Epithelial cell of proximal tubule (primary cell): ENCODE measurements at regions not wholly inside any gene's neighbourhood (a gene's known extent, or its start where the extent isn't known, plus 50 kb on each side); places are given as distances from the start of the nearest gene placed in this dataset.

Experiments
- DNase-seq: peaks from one replicate; pipeline ENCODE4 v3.0.0-alpha.2; 2011; ENCODE audit warnings: low read depth
- H3K4me3 ChIP-seq: 2 replicates; pipeline ENCODE4 v1.5.1; 2011; ENCODE audit warnings: low read depth, mild to moderate bottlenecking, low read length
- TF ChIP-seq, protein P1 (sequence below): conservative IDR thresholded peaks from 2 replicates; pipeline ENCODE4 v1.5.1; 2012; ENCODE audit warnings: low read depth, mild to moderate bottlenecking, low read length

DNA sequence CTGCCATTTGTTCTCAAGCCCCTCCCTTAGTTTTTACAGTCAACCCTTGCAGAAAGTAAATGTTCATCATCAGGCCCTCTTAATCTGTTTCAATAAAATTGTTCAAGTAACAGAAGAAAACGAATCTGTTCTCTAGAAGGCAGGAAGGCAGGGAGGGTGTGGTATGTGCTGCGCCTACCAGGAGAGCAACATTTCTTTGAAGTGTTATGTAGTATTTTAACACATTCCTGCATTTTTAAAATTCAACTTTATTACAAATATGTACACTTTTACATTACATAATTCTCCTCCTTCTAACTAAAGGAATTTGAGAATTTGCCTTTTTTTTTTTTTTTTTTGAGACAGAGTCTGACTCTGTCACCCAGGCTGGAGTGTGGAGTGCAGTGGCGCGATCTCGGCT is 657.8 kb downstream of the MCTP2 start:
- TF ChIP-seq, protein P1, sequence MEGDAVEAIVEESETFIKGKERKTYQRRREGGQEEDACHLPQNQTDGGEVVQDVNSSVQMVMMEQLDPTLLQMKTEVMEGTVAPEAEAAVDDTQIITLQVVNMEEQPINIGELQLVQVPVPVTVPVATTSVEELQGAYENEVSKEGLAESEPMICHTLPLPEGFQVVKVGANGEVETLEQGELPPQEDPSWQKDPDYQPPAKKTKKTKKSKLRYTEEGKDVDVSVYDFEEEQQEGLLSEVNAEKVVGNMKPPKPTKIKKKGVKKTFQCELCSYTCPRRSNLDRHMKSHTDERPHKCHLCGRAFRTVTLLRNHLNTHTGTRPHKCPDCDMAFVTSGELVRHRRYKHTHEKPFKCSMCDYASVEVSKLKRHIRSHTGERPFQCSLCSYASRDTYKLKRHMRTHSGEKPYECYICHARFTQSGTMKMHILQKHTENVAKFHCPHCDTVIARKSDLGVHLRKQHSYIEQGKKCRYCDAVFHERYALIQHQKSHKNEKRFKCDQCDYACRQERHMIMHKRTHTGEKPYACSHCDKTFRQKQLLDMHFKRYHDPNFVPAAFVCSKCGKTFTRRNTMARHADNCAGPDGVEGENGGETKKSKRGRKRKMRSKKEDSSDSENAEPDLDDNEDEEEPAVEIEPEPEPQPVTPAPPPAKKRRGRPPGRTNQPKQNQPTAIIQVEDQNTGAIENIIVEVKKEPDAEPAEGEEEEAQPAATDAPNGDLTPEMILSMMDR, result no peak
- no peak overlapping the region for H3K4me3 ChIP-seq
- DNase-seq, result no peak

DNA sequence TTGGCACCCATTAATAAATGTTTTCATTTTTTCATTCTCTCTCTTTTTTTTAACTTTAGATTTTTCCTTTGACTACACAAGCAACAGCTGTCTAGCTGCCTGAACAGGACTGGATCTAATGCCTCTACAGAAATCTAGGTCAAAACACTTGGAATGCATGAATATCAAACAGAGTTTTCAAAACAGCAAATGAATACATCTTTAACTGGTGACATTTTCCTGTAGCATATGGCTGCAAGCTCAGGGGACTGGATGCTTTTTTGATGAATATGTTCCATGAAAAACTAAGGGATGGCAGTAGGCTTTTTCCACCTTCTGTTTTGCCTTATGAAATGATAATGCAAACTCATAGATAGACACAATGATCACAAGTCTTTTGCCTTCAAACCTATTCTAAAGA is 661.7 kb downstream of the MCTP2 start:
- no peak for DNase-seq
- TF ChIP-seq, protein P1, result no peak
- H3K4me3 ChIP-seq, result no peak overlapping the region

DNA sequence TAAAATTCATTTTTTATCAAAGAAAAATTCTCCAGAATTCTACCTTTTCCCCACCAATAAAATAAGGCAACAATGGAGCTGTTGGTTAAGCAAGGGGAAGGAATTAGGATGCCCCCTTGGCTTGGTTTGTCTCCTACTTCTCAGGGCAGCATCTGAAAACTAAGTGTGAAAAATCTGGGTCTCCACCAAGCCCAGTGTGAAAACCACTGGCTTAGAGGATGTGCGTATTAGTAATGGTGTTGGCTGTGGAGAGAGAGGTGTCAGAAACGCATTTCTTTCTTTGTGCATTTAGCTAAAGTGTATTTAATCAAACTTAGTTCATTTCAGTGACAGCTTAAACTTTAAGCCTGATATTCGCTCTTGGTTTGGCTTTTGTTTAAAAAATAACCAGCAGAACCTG is 662.7 kb downstream of the MCTP2 start:
- TF ChIP-seq, protein P1, result no peak
- H3K4me3 ChIP-seq, result no peak overlapping the region
- no peak for DNase-seq

DNA sequence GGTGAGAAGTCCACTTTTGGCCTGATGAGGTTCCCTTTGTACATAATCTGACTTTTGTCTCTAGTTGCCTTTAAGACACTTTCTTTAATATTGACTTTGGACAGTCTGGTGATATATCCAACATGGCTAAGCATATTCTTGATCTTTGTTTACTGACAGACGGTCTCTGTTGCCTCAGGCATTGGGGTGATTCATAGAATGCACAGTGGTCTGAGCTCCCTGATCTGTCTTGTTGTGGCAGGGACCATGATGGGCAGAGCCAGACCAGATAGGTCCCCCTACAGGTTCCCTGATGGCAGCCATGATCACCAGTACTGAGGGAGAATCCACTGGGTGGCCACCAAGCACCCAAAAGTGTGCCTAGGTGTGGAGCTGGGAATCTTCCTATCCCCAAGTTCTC is 678.1 kb downstream of the MCTP2 start:
- TF ChIP-seq, protein P1, result no peak
- DNase-seq, result no peak
- no peak overlapping the region for H3K4me3 ChIP-seq

DNA sequence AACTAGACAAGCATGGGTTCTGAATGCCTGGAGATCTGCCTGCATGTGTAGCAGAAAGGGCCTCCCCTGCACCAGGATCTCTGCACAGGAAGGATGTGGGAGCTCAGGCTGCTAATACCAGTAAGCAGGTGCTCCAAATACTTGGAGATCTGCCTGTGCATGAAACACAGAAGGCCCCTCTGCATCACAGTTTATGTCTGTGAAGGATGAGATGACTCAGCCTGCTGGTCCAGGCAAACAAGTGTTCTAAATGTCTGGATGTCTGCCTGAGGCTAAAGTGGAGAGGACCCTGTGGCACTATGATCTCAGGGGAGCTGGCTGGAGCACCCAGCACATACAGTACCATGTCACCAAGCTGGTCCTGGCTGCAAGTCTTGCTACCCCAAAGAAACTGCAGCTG is 678.8 kb downstream of the MCTP2 start:
- TF ChIP-seq, protein P1, result no peak
- no peak overlapping the region for H3K4me3 ChIP-seq
- no peak for DNase-seq

DNA sequence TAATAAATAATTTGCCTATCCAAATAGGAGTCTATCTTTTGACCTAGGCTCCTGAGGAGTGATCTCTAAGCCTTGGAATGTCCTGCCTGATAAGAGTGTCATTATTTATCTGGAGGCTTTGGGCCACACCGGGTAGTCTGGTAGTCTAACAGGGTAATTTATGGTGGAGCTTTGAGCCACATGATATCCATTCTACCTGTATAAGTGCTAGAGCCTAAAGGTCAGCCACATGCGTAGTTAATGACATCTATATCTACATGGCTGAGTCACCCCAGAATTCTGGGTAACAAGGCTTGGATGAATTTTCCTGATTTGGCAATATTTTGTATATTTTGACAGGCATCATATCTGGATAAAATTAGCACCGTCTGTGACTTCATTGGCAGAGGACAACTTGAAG is 681.4 kb downstream of the MCTP2 start:
- no peak overlapping the region for H3K4me3 ChIP-seq
- TF ChIP-seq, protein P1, result no peak
- no peak for DNase-seq

DNA sequence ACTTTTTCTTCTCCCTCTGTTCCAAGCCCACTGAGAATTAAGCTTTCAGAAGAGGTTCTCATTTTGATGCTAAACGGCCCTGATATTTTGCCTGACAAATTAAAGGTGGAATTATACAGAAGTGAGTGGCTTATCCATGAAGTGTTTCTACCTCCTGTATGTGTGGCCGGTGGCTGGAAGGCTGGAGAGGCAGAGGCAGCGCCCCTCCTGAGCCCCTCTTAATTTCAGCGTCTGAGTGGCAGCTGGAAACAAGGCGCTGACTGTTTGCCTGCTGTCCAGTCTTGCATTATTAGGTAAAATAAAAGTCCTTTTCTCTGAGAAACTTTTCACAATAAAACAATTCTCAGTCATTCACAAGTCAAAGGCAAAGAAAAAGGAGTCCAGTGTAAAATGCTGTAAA is 685.7 kb downstream of the MCTP2 start:
- no peak overlapping the region for H3K4me3 ChIP-seq
- DNase-seq, result no peak
- TF ChIP-seq, protein P1, result no peak
